ENCODE measurements at regions not wholly inside any gene's neighbourhood (a gene's known extent, or its start where the extent isn't known, plus 50 kb on each side); places are given as distances from the start of the nearest gene placed in this dataset.
"Not testable (repeated sequence)": the region's sequence is repeated elsewhere in the genome, so short reads cannot be mapped to it uniquely, and the experiment has no call there.

DNA sequence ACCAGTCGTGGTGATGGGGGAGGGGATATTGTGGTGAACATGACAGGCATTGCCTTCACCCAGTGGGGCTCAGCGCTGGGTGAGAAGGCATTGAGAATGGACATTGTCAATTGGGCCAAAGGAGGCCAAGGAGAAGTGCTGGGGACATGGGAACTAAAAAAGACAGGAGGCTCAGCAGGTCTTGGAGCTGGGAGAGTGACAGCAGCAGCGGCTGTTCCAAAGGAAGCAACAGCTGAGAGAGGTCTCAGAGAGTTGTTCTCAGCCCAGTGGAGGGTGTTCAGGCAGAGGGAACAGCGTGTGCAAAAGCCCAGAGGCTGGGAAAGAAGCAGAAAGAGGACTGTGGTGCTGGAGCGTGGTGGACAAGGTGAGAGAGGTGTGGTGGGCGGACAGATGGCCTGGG is 56.6 kb upstream of the ASNS start:
- TF ChIP-seq, protein P1, sequence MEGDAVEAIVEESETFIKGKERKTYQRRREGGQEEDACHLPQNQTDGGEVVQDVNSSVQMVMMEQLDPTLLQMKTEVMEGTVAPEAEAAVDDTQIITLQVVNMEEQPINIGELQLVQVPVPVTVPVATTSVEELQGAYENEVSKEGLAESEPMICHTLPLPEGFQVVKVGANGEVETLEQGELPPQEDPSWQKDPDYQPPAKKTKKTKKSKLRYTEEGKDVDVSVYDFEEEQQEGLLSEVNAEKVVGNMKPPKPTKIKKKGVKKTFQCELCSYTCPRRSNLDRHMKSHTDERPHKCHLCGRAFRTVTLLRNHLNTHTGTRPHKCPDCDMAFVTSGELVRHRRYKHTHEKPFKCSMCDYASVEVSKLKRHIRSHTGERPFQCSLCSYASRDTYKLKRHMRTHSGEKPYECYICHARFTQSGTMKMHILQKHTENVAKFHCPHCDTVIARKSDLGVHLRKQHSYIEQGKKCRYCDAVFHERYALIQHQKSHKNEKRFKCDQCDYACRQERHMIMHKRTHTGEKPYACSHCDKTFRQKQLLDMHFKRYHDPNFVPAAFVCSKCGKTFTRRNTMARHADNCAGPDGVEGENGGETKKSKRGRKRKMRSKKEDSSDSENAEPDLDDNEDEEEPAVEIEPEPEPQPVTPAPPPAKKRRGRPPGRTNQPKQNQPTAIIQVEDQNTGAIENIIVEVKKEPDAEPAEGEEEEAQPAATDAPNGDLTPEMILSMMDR (conservative IDR thresholded peaks at IDR 0.05 in 1 of 2, IDR thresholded peaks at IDR 0.05 in 1 of 2; ENCODE audit: low read depth in 1 of 2, low read length in 2 of 2), result not testable (repeated sequence)
- TF ChIP-seq EZH2 (IDR thresholded peaks at IDR 0.05; ENCODE audit: low read length, missing control alignments), result not testable (repeated sequence)
